Ovary (tissue), 3 donors: ENCODE measurements at regions not wholly inside any gene's neighbourhood (a gene's known extent, or its start where the extent isn't known, plus 50 kb on each side); places are given as distances from the start of the nearest gene placed in this dataset.

Experiments used
- CTCF ChIP-seq, 3 donors: fragments of 450-650 bp in 2 of 3; fragments of 200-600 bp in 1 of 3; IDR thresholded peaks; one replicate each; pipeline versions ENCODE4 v1.5.1 to v1.8.0; 2016 to 2022; ENCODE audit warnings: antibody characterized with exemption in 3 of 3, mild to moderate bottlenecking in 1 of 3
- EP300 ChIP-seq: sonication (generic); formaldehyde crosslinking; IDR thresholded peaks from one replicate; pipeline ENCODE4 v1.6.1; 2017; ENCODE audit warnings: antibody characterized with exemption
- donor health status: DM: no; HTN: no; CAD: no.

DNA sequence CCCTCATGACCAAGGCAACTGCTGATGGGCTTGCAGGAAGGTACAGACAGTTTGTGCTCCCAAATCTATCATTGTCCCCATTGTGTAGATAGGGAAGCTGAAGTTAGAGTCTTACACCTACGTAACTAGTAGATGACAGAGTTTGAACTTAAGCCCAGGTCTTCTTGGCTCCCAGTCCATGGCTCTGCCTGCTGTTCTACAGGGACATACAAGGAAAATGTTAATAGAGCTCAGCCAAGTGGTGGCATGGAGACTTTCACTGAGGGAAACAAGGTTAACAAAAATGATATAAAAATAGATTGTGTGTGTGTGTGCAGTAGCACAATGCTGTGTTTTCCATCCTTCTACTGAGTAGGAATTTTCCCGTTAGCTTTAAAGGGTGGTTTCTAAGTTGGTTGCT, 936.5 kb downstream of the RPA4 start:
- no peak for TF ChIP-seq EP300
- no peak for TF ChIP-seq CTCF (IDR thresholded peaks at IDR 0.05)
